Osteoblast (primary cell): ENCODE measurements at regions not wholly inside any gene's neighbourhood (a gene's known extent, or its start where the extent isn't known, plus 50 kb on each side); places are given as distances from the start of the nearest gene placed in this dataset.
A peak's percentile ranks its signal among the peaks of the same experiment; 100 is the strongest.

Experiments used
- DNase-seq: peaks from one replicate; pipeline ENCODE4 v3.0.0; 2011; ENCODE audit warnings: low spot score, mixed read lengths; ENCODE audit not compliant: insufficient read length; ENCODE audit errors: missing footprints
- H2AFZ ChIP-seq: 2 replicates; pipeline ENCODE4 v1.6.0; 2011; ENCODE audit warnings: mild to moderate bottlenecking, low read length
- H3K27ac ChIP-seq: 2 replicates; pipeline ENCODE4 v1.5.1; 2011; ENCODE audit warnings: mild to moderate bottlenecking, low read depth, low read length, moderate library complexity
- H3K27me3 ChIP-seq: 2 replicates; pipeline ENCODE4 v1.6.0; 2012; ENCODE audit warnings: mild to moderate bottlenecking, control low read depth, inconsistent platforms, low read length, moderate library complexity; ENCODE audit not compliant: insufficient read depth
- H3K36me3 ChIP-seq: 2 replicates; pipeline ENCODE4 v1.5.1; 2011; ENCODE audit warnings: mild to moderate bottlenecking, low read length, control low read depth, moderate library complexity; ENCODE audit not compliant: insufficient read depth
- H3K4me1 ChIP-seq: 2 replicates; pipeline ENCODE4 v1.5.1; 2011; ENCODE audit warnings: mild to moderate bottlenecking, low read length, control low read depth, moderate library complexity; ENCODE audit not compliant: insufficient read depth
- H3K4me2 ChIP-seq: 2 replicates; pipeline ENCODE4 v1.6.0; 2011; ENCODE audit warnings: mild to moderate bottlenecking, low read length; ENCODE audit not compliant: insufficient read depth
- H3K4me3 ChIP-seq: fragments of 200-600 bp; sonication (generic); 3 replicates; pipeline ENCODE4 v1.5.1; 2012; ENCODE audit warnings: mild to moderate bottlenecking, low read length, inconsistent platforms; ENCODE audit not compliant: insufficient read depth
- H3K79me2 ChIP-seq: 2 replicates; pipeline ENCODE4 v1.6.0; 2012; ENCODE audit warnings: mild to moderate bottlenecking, low read length, control low read depth, inconsistent platforms; ENCODE audit not compliant: insufficient read depth
- H3K9me3 ChIP-seq: 2 replicates; pipeline ENCODE4 v1.5.1; 2011; ENCODE audit warnings: low read depth, low read length, control low read depth
- H4K20me1 ChIP-seq: 2 replicates; pipeline ENCODE4 v1.6.0; 2012; ENCODE audit warnings: mild to moderate bottlenecking, low read length, control low read depth; ENCODE audit not compliant: insufficient read depth
- CTCF ChIP-seq: IDR thresholded peaks from 2 replicates; pipeline ENCODE4 v1.5.1; 2011; ENCODE audit warnings: mild to moderate bottlenecking, low read depth, low read length, moderate library complexity; ENCODE audit errors: extremely low read depth

GRCh38 chr12:98343002-98343567 is 172.3 kb upstream of the TMPO start:
- TF ChIP-seq CTCF: no peak
- Histone ChIP-seq H3K4me1 (no peaks in the 10 kb centered on the region), H2AFZ (no peak overlapping the region), H3K27ac (no peak overlapping the region), H3K79me2 (no peaks in the 10 kb centered on the region), H3K36me3 (no peaks in the 10 kb centered on the region), H3K9me3 (no peaks in the 10 kb centered on the region), H3K27me3 (no peaks in the 10 kb centered on the region), H3K4me3 (no peak overlapping the region), H4K20me1 (no peaks in the 10 kb centered on the region), H3K4me2 (no peak overlapping the region)
- no peak for DNase-seq

GRCh38 chr12:98344046-98344930 is 171.1 kb upstream of the TMPO start:
- H3K36me3 ChIP-seq: no peaks in the 10 kb centered on the region
- no peaks in the 10 kb centered on the region for H3K27me3 ChIP-seq
- H3K4me3 ChIP-seq: no peak overlapping the region
- no peaks in the 10 kb centered on the region for H4K20me1 ChIP-seq
- no peak overlapping the region for H3K4me2 ChIP-seq
- no peak overlapping the region for H2AFZ ChIP-seq
- no peaks in the 10 kb centered on the region for H3K79me2 ChIP-seq
- no peaks in the 10 kb centered on the region for H3K9me3 ChIP-seq
- H3K4me1 ChIP-seq: no peaks in the 10 kb centered on the region
- DNase-seq: no peak
- no peak overlapping the region for H3K27ac ChIP-seq
- TF ChIP-seq CTCF: no peak

GRCh38 chr12:98345308-98345876 is 170.0 kb upstream of the TMPO start:
- Histone ChIP-seq H3K36me3 (no peaks in the 10 kb centered on the region), H3K9me3 (no peaks in the 10 kb centered on the region), H3K4me3 (no peak overlapping the region), H3K27me3 (no peaks in the 10 kb centered on the region), H3K79me2 (no peaks in the 10 kb centered on the region), H4K20me1 (no peaks in the 10 kb centered on the region), H2AFZ (no peak overlapping the region), H3K4me1 (no peaks in the 10 kb centered on the region), H3K27ac (no peak overlapping the region), H3K4me2 (no peak overlapping the region)
- no peak for DNase-seq
- no peak for TF ChIP-seq CTCF

DNA sequence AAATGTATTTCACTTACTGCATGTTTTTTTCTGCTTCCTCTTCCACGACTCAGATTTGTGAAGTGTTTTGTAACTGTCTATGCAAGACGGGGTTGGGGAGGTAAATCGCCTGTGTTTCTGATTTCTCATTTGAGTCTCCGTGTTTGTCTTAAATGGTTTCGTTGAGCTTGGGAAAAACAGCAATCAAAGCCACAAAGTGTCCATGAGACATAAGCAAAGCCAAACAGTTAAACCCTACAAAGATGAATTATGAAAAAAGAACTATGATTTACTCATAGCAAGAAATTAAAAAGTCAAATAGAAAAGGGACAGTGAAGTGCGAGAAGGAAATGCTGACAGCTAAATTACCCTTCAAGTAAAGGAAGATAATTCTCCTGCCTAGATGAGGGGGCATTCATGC is 164.3 kb upstream of the TMPO start:
- no peak overlapping the region for H3K4me2 ChIP-seq

More for the DNA sequence above, 164.3 kb upstream of the TMPO start:
- DNase-seq: peak; percentile 73
- Histone ChIP-seq H3K79me2 (no peaks in the 10 kb centered on the region), H3K27ac (no peak overlapping the region), H3K9me3 (no peaks in the 10 kb centered on the region), H3K36me3 (no peaks in the 10 kb centered on the region), H2AFZ (no peak overlapping the region), H4K20me1 (no peaks in the 10 kb centered on the region), H3K4me3 (no peak overlapping the region), H3K27me3 (no peaks in the 10 kb centered on the region), H3K4me1 (peaks cover 13% of the 10 kb centered on the region)
- no peak for TF ChIP-seq CTCF
